ENCODE measurements at regions not wholly inside any gene's neighbourhood (a gene's known extent, or its start where the extent isn't known, plus 50 kb on each side); places are given as distances from the start of the nearest gene placed in this dataset.

- TF ChIP-seq CTCF (conservative IDR thresholded peaks at IDR 0.05; ENCODE audit: low read depth, low read length) = no peak
- no peak for TF ChIP-seq EZH2 (IDR thresholded peaks at IDR 0.05; ENCODE audit: low read length, unreplicated experiment)
- TF ChIP-seq EZH2phosphoT487 (IDR thresholded peaks at IDR 0.05; ENCODE audit: borderline replicate concordance, low read length) = no peak
Observed at GRCh38 chr11:104380358-104380757, 216.4 kb upstream of the PDGFD start.

Data from PC-3 (cell line).